ENCODE measurements at regions not wholly inside any gene's neighbourhood (a gene's known extent, or its start where the extent isn't known, plus 50 kb on each side); places are given as distances from the start of the nearest gene placed in this dataset.

DNA sequence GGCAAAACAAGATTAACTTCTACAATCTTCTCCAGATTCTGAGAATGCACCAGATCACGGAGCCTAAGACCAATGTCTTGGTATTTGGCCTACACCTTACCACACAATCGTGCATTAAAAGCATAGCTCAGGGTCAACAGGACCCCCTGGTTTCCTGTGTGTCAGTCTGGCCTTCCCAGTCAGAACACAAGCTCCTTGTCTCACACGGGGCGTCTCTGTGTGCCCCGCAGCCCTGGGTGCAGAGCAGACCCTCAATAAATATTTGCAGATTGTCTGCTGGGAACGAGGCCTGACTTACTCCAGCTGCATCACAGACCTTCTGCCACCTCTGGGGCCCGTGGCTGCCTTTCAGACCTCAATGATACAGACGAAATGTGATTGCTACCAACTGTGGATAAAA is 82.5 kb upstream of the CTNNB1 start:
- Histone ChIP-seq H3K4me1 (replicated peaks in 1 of 4; ENCODE audit: control insufficient read depth in 3 of 4, insufficient read depth in 4 of 4, low read length in 3 of 4) (peaks cover 0 to 10% (median 4%) of the 10 kb centered on the region in 4 experiments; a peak in 4 of 7 replicates), H4K5ac (ENCODE audit: insufficient read length, low read depth, low read length) (no peak overlapping the region), H3K23me2 (ENCODE audit: low read depth, low read length) (no peaks in the 10 kb centered on the region; the same call in 1 of the 2 replicates), H2BK15ac (ENCODE audit: low read length) (no peak overlapping the region), H3K27me3 (replicated peaks in 1 of 4; ENCODE audit: control insufficient read depth in 3 of 4, extremely low read depth in 1 of 4, insufficient read depth in 3 of 4, low read length in 3 of 4) (no peaks in the 10 kb centered on the region), H3K14ac (ENCODE audit: insufficient read length) (no peak overlapping the region), H2AFZ (ENCODE audit: low read length) (no peak overlapping the region), H3K27ac (ENCODE audit: low read depth, low read length) (no peak overlapping the region), H3K79me1 (ENCODE audit: low read depth, low read length) (no peaks in the 10 kb centered on the region), H3K18ac (ENCODE audit: extremely low read depth, low read length) (no peak overlapping the region), H3K23ac (ENCODE audit: insufficient read length) (no peak overlapping the region), H3K4me3 (ENCODE audit: extremely low read depth in 1 of 4, insufficient read depth in 2 of 4, low read depth in 3 of 4, low read length in 4 of 4) (no peak overlapping the region), H3K9me3 (ENCODE audit: insufficient read depth in 2 of 2, low read depth in 1 of 2, low read length in 1 of 2) (no peaks in the 10 kb centered on the region), H3K9ac (replicated peaks in 1 of 4; ENCODE audit: extremely low read depth in 1 of 4, low read depth in 3 of 4, low read length in 3 of 4) (no peak overlapping the region), H4K91ac (replicated peaks; ENCODE audit: insufficient read length, low read length) (no peak overlapping the region), H4K8ac (ENCODE audit: extremely low read depth, insufficient read depth, low read length) (no peak overlapping the region), H3K4me2 (ENCODE audit: insufficient read depth in 1 of 2, low read depth in 2 of 2, low read length in 2 of 2) (no peak overlapping the region), H2BK20ac (ENCODE audit: low read length) (no peak overlapping the region), H3K56ac (replicated peaks; ENCODE audit: insufficient read length, low read depth, low read length) (no peak overlapping the region), H2BK12ac (ENCODE audit: low read depth, low read length) (no peak overlapping the region), H3K4ac (replicated peaks; ENCODE audit: insufficient read length, low read depth, low read length) (no peak overlapping the region), H2BK5ac (ENCODE audit: low read depth, low read length) (no peak overlapping the region), H2BK120ac (replicated peaks; ENCODE audit: low read depth, low read length) (no peak overlapping the region), H2AK5ac (ENCODE audit: low read depth, low read length) (no peak overlapping the region), H3K36me3 (ENCODE audit: control insufficient read depth in 2 of 4, insufficient read depth in 4 of 4, low read length in 3 of 4) (no peaks in the 10 kb centered on the region), H4K20me1 (replicated peaks in 1 of 2; ENCODE audit: control insufficient read depth in 1 of 2, insufficient read depth in 2 of 2, low read length in 2 of 2) (no peaks in the 10 kb centered on the region), H3K79me2 (ENCODE audit: control insufficient read depth in 1 of 2, insufficient read depth in 2 of 2, low read length in 2 of 2) (no peaks in the 10 kb centered on the region)
- POLR2A ChIA-PET (ENCODE audit: partially characterized antibody) = no interaction called here
- FAIRE-seq (no peak), DNase-seq (ENCODE audit: low read depth in 1 of 2, low spot score in 2 of 2) (no peak)
- CTCF ChIA-PET (ENCODE audit: partially characterized antibody) = interaction anchor here (1.1 kb wide), 2 partner anchors 9 to 120 kb away, joined by 3 to 4 read pairs; no protein-coding TSS in a partner anchor
- 90% methylated on average over 6 of the region's 8 CpGs; no CpG with 5 or more reads in 1 of the 2 experiments for WGBS, 2 experiments (ENCODE audit: extremely low coverage in 1 of 2, insufficient coverage in 1 of 2, insufficient read length in 1 of 2, insufficient replicate concordance in 2 of 2, low coverage in 1 of 2, low lambda C conversion rate in 2 of 2, missing lambda C conversion rate in 1 of 2)
- TF ChIP-seq BCL11A (IDR thresholded peaks at IDR 0.05; ENCODE audit: low read depth in 2 of 2, low read length in 2 of 2) (no peak), ASH2L (IDR thresholded peaks at IDR 0.05; ENCODE audit: low read length) (no peak), RBBP5 (IDR thresholded peaks at IDR 0.05; ENCODE audit: borderline replicate concordance, low read depth, low read length) (no peak), TEAD4 (IDR thresholded peaks at IDR 0.05; ENCODE audit: low read depth, low read length) (no peak), SIN3A (conservative IDR thresholded peaks at IDR 0.05 in 1 of 2, IDR thresholded peaks at IDR 0.05 in 1 of 2; ENCODE audit: low read depth in 1 of 2, low read length in 2 of 2) (no peak), RNF2 (IDR thresholded peaks at IDR 0.05; ENCODE audit: borderline replicate concordance, low read depth, low read length, missing control alignments, poor library complexity, severe bottlenecking) (no peak), CTBP2 (IDR thresholded peaks at IDR 0.05; ENCODE audit: borderline replicate concordance, insufficient read depth, insufficient read length, low read length) (no peak), RFX5 (IDR thresholded peaks at IDR 0.05; ENCODE audit: borderline replicate concordance, low read depth, low read length) (no peak)
